H1 (cell line): ENCODE measurements at regions not wholly inside any gene's neighbourhood (a gene's known extent, or its start where the extent isn't known, plus 50 kb on each side); places are given as distances from the start of the nearest gene placed in this dataset.

ENCODE experiments used
- TAF1 ChIP-seq: IDR thresholded peaks from 2 replicates; pipeline ENCODE4 v1.6.1; 2011; ENCODE audit warnings: mild to moderate bottlenecking, low read depth, low read length

GRCh38 chr10:57015595-57016318 lies 654.7 kb upstream of the ZWINT start (continued):
- no peak for TF ChIP-seq TAF1
